H1 (cell line): ENCODE measurements at regions not wholly inside any gene's neighbourhood (a gene's known extent, or its start where the extent isn't known, plus 50 kb on each side); places are given as distances from the start of the nearest gene placed in this dataset.

ENCODE experiments used
- CBX8 ChIP-seq: fragments of 300-800, 300-1000 bp; sonication (generic); IDR thresholded peaks from 2 replicates; pipeline ENCODE4 v1.7.1; 2016; ENCODE audit warnings: low read depth, low read length, borderline replicate concordance
- GABPA ChIP-seq: IDR thresholded peaks from 2 replicates; pipeline ENCODE4 v1.6.1; 2011; ENCODE audit warnings: mild to moderate bottlenecking, low read length, moderate library complexity, borderline replicate concordance; ENCODE audit not compliant: insufficient read depth
- TF ChIP-seq, protein P1 (sequence below): IDR thresholded peaks from 2 replicates; pipeline ENCODE4 v1.6.1; 2012; ENCODE audit warnings: low read length, inconsistent platforms

DNA sequence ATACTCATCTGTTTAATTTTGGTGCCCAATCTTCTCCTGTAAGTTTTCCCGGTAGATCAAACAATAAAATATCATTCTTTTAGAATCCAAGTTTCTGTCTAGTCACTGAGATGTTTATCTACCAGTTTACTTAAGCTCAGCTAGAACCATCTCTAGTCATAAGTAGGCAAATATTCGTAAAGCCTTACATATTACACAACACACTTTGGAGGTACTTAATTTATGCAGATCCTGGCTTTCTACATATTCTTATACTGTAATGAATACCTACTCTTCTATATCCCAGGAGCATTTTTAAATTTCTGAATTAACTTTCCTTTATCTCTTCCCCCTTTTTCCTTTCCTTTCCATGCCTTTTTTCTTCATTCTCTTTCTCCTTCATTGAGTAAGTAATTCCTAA is 185.9 kb upstream of the ZBTB20 start (continued):
- TF ChIP-seq, protein P1, sequence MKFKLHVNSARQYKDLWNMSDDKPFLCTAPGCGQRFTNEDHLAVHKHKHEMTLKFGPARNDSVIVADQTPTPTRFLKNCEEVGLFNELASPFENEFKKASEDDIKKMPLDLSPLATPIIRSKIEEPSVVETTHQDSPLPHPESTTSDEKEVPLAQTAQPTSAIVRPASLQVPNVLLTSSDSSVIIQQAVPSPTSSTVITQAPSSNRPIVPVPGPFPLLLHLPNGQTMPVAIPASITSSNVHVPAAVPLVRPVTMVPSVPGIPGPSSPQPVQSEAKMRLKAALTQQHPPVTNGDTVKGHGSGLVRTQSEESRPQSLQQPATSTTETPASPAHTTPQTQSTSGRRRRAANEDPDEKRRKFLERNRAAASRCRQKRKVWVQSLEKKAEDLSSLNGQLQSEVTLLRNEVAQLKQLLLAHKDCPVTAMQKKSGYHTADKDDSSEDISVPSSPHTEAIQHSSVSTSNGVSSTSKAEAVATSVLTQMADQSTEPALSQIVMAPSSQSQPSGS: no peak
- TF ChIP-seq GABPA (no peak), CBX8 (no peak)
